K562 (cell line): ENCODE measurements at regions not wholly inside any gene's neighbourhood (a gene's known extent, or its start where the extent isn't known, plus 50 kb on each side); places are given as distances from the start of the nearest gene placed in this dataset.
"Not testable (repeated sequence)": the region's sequence is repeated elsewhere in the genome, so short reads cannot be mapped to it uniquely, and the experiment has no call there.

ENCODE experiments used
- ATAC-seq: fragments of 200-7000 bp; cut with Tn5 transposase; 3 replicates; pipeline ENCODE4 v1.9.1; 2020; ENCODE audit warnings: moderate library complexity
- BruUV-seq: library from RNA; stranded (reverse); fragments of 400-500 nt; replicated peaks from 2 replicates; lab custom pipeline; 2021; lab: Mats Ljungman, UMichigan
- CTCF ChIA-PET: fragments of 300-600 bp; formaldehyde crosslinking; extraction: SDS; loops from one replicate; lab custom pipeline; 2021; ENCODE audit warnings: low intra/inter-chr PET ratio; lab: Yijun Ruan, JAX
- POLR2A ChIA-PET: fragments of 300-600, 350-650 bp; sonication (Branson Sonifier 250); formaldehyde crosslinking; extraction: SDS; loops from one replicate; lab custom pipeline; 2021; ENCODE audit warnings: antibody characterized with exemption, inconsistent platforms; lab: Yijun Ruan, JAX
- DNase-seq, 4 experiments: peaks; one replicate each; pipeline versions ENCODE4 v3.0.0 to v3.0.0-alpha.2; 2011 to 2018; ENCODE audit warnings: low spot score in 3 of 4, mixed read lengths in 3 of 4; ENCODE audit errors: extremely low read depth in 1 of 4
- FAIRE-seq: peaks from 2 replicates; lab custom pipeline; 2011; peaks lifted over from hg19 to GRCh38; lab: Jason Lieb, UNC
- H2AFZ ChIP-seq: 2 replicates; pipeline ENCODE4 v1.6.0; 2011; ENCODE audit warnings: low read depth, low read length, control low read depth, inconsistent platforms
- H3K27ac ChIP-seq: fragments of 200-600 bp; 3 replicates; pipeline ENCODE4 v1.8.0; 2011; ENCODE audit warnings: low read depth, mild to moderate bottlenecking, control low read depth, inconsistent platforms, low read length, moderate library complexity, mixed read lengths; ENCODE audit errors: extremely low read depth
- H3K27me3 ChIP-seq, 2 experiments: fragments of 300-600 bp in 1 of 2; 2 replicates in 1 of 2; 3 replicates in 1 of 2; pipeline versions ENCODE4 v1.6.0 to v1.8.0; 2011; ENCODE audit warnings: inconsistent platforms in 2 of 2, low read length in 2 of 2, mild to moderate bottlenecking in 1 of 2, mixed read lengths in 1 of 2, moderate library complexity in 1 of 2; ENCODE audit not compliant: control insufficient read depth in 2 of 2, insufficient read depth in 2 of 2
- H3K36me3 ChIP-seq: fragments of 300-600 bp; 3 replicates; pipeline ENCODE4 v1.8.0; 2011; ENCODE audit warnings: mild to moderate bottlenecking, low read length, inconsistent platforms; ENCODE audit not compliant: control insufficient read depth, insufficient read depth
- H3K4me1 ChIP-seq, 2 experiments: fragments of 200-600 bp in 1 of 2; replicated peaks in 1 of 2; 2 replicates in 1 of 2; 3 replicates in 1 of 2; pipeline versions ENCODE4 v1.5.1 to v1.8.0; 2011; ENCODE audit warnings: inconsistent platforms in 2 of 2, low read length in 2 of 2, mild to moderate bottlenecking in 1 of 2, mixed read lengths in 1 of 2, moderate library complexity in 1 of 2; ENCODE audit not compliant: control insufficient read depth in 2 of 2, insufficient read depth in 2 of 2
- H3K4me2 ChIP-seq: 2 replicates; pipeline ENCODE4 v1.6.1; 2011; ENCODE audit warnings: low read length, control low read depth, inconsistent platforms, mixed read lengths; ENCODE audit not compliant: insufficient read depth
- H3K4me3 ChIP-seq: fragments of 200-600 bp; sonication (generic), shearing (Covaris generic); 2 replicates; pipeline ENCODE4 v1.5.1; 2016; ENCODE audit warnings: control low read depth, inconsistent platforms
- H3K79me2 ChIP-seq: fragments of 200-600 bp; 3 replicates; pipeline ENCODE4 v1.8.0; 2011; ENCODE audit warnings: low read length, inconsistent platforms; ENCODE audit not compliant: control insufficient read depth, insufficient read depth
- H3K9ac ChIP-seq, 2 experiments: 2 replicates each; pipeline versions ENCODE4 v1.6.0 to v1.6.1; 2011; ENCODE audit warnings: low read depth in 2 of 2, low read length in 2 of 2, control low read depth in 1 of 2, inconsistent platforms in 1 of 2, mild to moderate bottlenecking in 1 of 2, mixed read lengths in 1 of 2; ENCODE audit not compliant: insufficient read depth in 1 of 2
- H3K9me1 ChIP-seq: one replicate; pipeline ENCODE4 v1.6.0; 2011; ENCODE audit warnings: inconsistent platforms, mild to moderate bottlenecking, low read length, moderate library complexity; ENCODE audit not compliant: control insufficient read depth, insufficient read depth
- H3K9me3 ChIP-seq: replicated peaks from 2 replicates; pipeline ENCODE4 v1.5.1; 2011; ENCODE audit warnings: low read depth, low read length, inconsistent platforms; ENCODE audit not compliant: control insufficient read depth, insufficient read depth
- H4K20me1 ChIP-seq: replicated peaks from 2 replicates; pipeline ENCODE4 v1.6.1; 2011; ENCODE audit warnings: low read length, inconsistent platforms, mixed read lengths; ENCODE audit not compliant: control insufficient read depth, insufficient read depth
- MECOM ChIP-seq: fragments of 250-450 bp; sonication (Bioruptor Pico); IDR thresholded peaks from 2 replicates; pipeline ENCODE4 v1.8.0; 2022; ENCODE audit warnings: inconsistent platforms
- NCOA6 ChIP-seq: fragments of 450-650 bp; IDR thresholded peaks from 2 replicates; pipeline ENCODE4 v1.6.1; 2017; ENCODE audit warnings: mild to moderate bottlenecking
- RAD21 ChIP-seq, 2 experiments: fragments of 250-450 bp in 1 of 2; fragments of 450-650 bp in 1 of 2; sonication (Bioruptor Pico) in 1 of 2; formaldehyde crosslinking in 1 of 2; IDR thresholded peaks in 1 of 2; conservative IDR thresholded peaks in 1 of 2; 2 replicates each; pipeline versions ENCODE4 v1.4.0 to v1.8.0; 2020 to 2022; ENCODE audit warnings: mild to moderate bottlenecking in 2 of 2, moderate library complexity in 1 of 2
- TRIM28 ChIP-seq: fragments of 450-650 bp; IDR thresholded peaks from 2 replicates; pipeline ENCODE4 v1.6.1; 2017
- ZNF384 ChIP-seq: IDR thresholded peaks from 2 replicates; pipeline ENCODE4 v1.6.1; 2012; ENCODE audit warnings: low read depth, low read length, improper control_type of control experiment
- WGBS: fragments of 100-300 bp; shearing (Covaris generic); methylation state at CpG from one replicate; pipeline ENCODE4 v1.1.6; 2016; ENCODE audit warnings: low coverage, mixed read lengths; ENCODE audit not compliant: insufficient coverage; ENCODE audit errors: missing lambda C conversion rate; 5-methylcytosine and 5-hydroxymethylcytosine counted together
- in situ Hi-C: fragments of 300-500 bp; cut with MboI; formaldehyde crosslinking; loops from 4 replicates; pipeline ENCODE4 v1.15.0; 2018; ENCODE audit warnings: inconsistent platforms, mixed read lengths
- intact Hi-C: fragments of 100-400 bp; cut with micrococcal nuclease; formaldehyde crosslinking; loops from 2 replicates; pipeline ENCODE4 v1.14.2; 2022
- TF ChIP-seq, protein P1 (sequence below), 3 experiments: IDR thresholded peaks in 2 of 3; conservative IDR thresholded peaks in 1 of 3; 2 replicates each; pipeline ENCODE4 v1.5.1; 2011 to 2012; ENCODE audit warnings: low read length in 3 of 3, mild to moderate bottlenecking in 3 of 3, control low read depth in 2 of 3, improper control_type of control experiment in 1 of 3, inconsistent platforms in 1 of 3, low read depth in 1 of 3, mixed read lengths in 1 of 3, moderate library complexity in 1 of 3; ENCODE audit not compliant: insufficient read depth in 2 of 3

DNA sequence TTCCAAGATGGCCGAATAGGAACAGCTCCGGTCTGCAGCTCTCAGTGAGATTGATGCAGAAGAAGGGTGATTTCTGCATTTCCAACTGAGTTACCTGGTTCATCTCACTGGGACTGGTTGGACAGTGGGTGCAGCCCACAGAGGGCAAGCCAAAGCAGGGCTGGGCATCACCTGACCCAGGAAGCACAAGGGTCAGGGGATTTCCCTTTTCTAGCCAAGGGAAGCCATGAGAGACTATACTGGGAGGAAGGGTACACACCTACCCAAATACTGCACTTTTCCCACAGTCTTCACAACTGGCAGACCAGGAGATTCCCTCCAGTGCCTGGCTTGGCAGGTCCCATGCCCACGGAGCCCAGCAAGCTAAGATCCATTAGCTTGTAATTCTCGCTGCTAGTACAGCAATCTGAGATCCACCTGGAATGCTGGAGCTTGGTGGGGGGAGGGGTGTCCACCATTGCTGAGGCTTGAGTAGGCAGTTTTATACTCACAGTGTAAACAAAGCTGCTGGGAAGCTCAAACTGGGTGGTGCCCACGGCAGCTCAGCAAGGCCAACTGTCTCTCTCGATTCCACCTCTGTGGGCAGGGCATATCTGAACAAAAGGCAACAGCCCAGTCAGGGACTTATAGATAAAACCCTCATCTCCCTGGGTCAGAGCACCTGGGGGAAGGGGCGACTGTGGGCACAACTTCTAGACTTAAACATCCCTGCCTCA lies 365.8 kb downstream of the SPRY2 start:
- H3K27ac ChIP-seq, H3K9me3 ChIP-seq, H3K4me1 ChIP-seq, H3K9ac ChIP-seq, BruUV-seq, H2AFZ ChIP-seq, H4K20me1 ChIP-seq, H3K9me1 ChIP-seq, intact Hi-C loops, in situ Hi-C loops, DNase-seq, H3K79me2 ChIP-seq, H3K27me3 ChIP-seq, H3K36me3 ChIP-seq, H3K4me2 ChIP-seq, ATAC-seq, FAIRE-seq, CTCF ChIA-PET, POLR2A ChIA-PET, H3K4me3 ChIP-seq: not testable (repeated sequence)
- WGBS, result 0% methylated on average over 5 of the region's 7 CpGs

DNA sequence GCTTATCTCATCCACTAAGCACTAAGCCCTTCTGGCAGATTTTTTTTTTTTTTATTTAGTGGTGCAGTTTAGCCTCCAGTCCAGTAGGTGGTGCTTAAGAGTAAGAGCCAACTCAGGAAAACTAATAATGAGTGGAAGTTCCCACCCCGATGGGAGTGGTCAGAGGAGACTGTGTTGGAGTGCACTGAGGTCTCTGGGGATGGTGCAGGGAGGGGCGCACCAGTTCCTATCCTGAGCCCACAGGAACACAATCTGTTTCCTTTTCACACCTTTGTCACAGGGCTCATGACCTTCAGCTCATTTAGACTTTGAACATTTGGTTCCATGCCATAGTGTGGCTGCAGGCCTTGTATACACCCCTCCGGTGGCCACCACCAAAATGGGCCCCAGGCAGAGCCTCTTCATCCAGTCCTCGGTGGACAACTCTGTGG lies 367.4 kb downstream of the SPRY2 start:
- POLR2A ChIA-PET, result no interaction called here
- no peak overlapping the region for H3K4me3 ChIP-seq
- no peaks in the 10 kb centered on the region for H3K79me2 ChIP-seq
- 0% methylated on average over 4 of the region's 4 CpGs for WGBS
- no peaks in the 10 kb centered on the region for H3K9me1 ChIP-seq
- FAIRE-seq (no peak), ATAC-seq (no peak), DNase-seq (peak in 3 of 4 experiments; percentile 3 to 8 (median 8))
- intact Hi-C loops (no loop called here), in situ Hi-C loops (no loop called here)
- no peak overlapping the region for H3K9ac ChIP-seq
- no peaks in the 10 kb centered on the region for H3K27me3 ChIP-seq
- CTCF ChIA-PET, result no interaction called here
- no peaks in the 10 kb centered on the region for H3K4me1 ChIP-seq
- no peaks in the 10 kb centered on the region for H4K20me1 ChIP-seq
- BruUV-seq, result no TSS peak
- no peak overlapping the region for H3K4me2 ChIP-seq
- H3K27ac ChIP-seq, result no peak overlapping the region
- H2AFZ ChIP-seq, result no peak overlapping the region
- H3K36me3 ChIP-seq, result no peaks in the 10 kb centered on the region
- TF ChIP-seq, protein P1, sequence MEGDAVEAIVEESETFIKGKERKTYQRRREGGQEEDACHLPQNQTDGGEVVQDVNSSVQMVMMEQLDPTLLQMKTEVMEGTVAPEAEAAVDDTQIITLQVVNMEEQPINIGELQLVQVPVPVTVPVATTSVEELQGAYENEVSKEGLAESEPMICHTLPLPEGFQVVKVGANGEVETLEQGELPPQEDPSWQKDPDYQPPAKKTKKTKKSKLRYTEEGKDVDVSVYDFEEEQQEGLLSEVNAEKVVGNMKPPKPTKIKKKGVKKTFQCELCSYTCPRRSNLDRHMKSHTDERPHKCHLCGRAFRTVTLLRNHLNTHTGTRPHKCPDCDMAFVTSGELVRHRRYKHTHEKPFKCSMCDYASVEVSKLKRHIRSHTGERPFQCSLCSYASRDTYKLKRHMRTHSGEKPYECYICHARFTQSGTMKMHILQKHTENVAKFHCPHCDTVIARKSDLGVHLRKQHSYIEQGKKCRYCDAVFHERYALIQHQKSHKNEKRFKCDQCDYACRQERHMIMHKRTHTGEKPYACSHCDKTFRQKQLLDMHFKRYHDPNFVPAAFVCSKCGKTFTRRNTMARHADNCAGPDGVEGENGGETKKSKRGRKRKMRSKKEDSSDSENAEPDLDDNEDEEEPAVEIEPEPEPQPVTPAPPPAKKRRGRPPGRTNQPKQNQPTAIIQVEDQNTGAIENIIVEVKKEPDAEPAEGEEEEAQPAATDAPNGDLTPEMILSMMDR (IDR thresholded peaks at IDR 0.05 in 2 of 3, conservative IDR thresholded peaks at IDR 0.05 in 1 of 3; ENCODE audit: insufficient read depth in 2 of 3, low read depth in 1 of 3, low read length in 3 of 3), result peak in 2 of 3 experiments; percentile 32 to 41; a peak in 3 of 6 replicates
- TF ChIP-seq TRIM28 (no peak), MECOM (no peak), NCOA6 (no peak), ZNF384 (peak; percentile 11; the same call in 1 of the 2 replicates), RAD21 (CRISPR knock-in tag; conservative IDR thresholded peaks at IDR 0.05 in 1 of 2, IDR thresholded peaks at IDR 0.05 in 1 of 2) (peak in 1 of 2 experiments; percentile 24; a peak in 1 of 4 replicates)
- no peaks in the 10 kb centered on the region for H3K9me3 ChIP-seq
